ENCODE measurements at regions not wholly inside any gene's neighbourhood (a gene's known extent, or its start where the extent isn't known, plus 50 kb on each side); places are given as distances from the start of the nearest gene placed in this dataset.

DNA sequence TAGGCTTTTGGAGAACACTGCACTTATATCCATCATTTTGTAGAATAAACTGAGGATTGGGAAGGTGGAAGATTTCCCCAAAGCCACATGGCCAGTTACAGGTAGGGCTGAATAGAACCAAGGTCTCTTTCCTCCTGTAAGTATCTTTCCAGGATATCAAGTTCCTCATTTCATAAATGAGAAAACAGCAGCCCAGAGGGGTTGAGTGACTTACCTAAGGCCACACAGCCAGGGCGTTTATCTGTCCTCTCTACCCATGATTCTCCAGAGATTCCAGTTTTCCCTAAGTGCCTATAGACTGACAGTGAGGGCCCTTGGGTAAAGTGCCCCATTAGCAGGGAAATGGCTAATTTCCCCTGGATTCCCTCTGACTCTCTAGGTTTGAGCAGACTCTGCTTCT lies 132.3 kb upstream of the SKOR2 start:
- TF ChIP-seq POLR2AphosphoS5 (IDR thresholded peaks at IDR 0.05; ENCODE audit: low read depth, low read length) (no peak), POLR2A (IDR thresholded peaks at IDR 0.05; ENCODE audit: low read depth, low read length) (no peak), POU2F2 (IDR thresholded peaks at IDR 0.05; ENCODE audit: low read depth, low read length) (no peak), PAX5 (IDR thresholded peaks at IDR 0.05; ENCODE audit: insufficient read depth, low read length, severe bottlenecking) (no peak), TAF1 (IDR thresholded peaks at IDR 0.05; ENCODE audit: low read depth, low read length) (no peak), SPI1 (IDR thresholded peaks at IDR 0.05; ENCODE audit: low read depth, low read length) (no peak)

Data from GM12891 (cell line).